ENCODE measurements at regions not wholly inside any gene's neighbourhood (a gene's known extent, or its start where the extent isn't known, plus 50 kb on each side); places are given as distances from the start of the nearest gene placed in this dataset.
A peak's percentile ranks its signal among the peaks of the same experiment; 100 is the strongest.

DNA sequence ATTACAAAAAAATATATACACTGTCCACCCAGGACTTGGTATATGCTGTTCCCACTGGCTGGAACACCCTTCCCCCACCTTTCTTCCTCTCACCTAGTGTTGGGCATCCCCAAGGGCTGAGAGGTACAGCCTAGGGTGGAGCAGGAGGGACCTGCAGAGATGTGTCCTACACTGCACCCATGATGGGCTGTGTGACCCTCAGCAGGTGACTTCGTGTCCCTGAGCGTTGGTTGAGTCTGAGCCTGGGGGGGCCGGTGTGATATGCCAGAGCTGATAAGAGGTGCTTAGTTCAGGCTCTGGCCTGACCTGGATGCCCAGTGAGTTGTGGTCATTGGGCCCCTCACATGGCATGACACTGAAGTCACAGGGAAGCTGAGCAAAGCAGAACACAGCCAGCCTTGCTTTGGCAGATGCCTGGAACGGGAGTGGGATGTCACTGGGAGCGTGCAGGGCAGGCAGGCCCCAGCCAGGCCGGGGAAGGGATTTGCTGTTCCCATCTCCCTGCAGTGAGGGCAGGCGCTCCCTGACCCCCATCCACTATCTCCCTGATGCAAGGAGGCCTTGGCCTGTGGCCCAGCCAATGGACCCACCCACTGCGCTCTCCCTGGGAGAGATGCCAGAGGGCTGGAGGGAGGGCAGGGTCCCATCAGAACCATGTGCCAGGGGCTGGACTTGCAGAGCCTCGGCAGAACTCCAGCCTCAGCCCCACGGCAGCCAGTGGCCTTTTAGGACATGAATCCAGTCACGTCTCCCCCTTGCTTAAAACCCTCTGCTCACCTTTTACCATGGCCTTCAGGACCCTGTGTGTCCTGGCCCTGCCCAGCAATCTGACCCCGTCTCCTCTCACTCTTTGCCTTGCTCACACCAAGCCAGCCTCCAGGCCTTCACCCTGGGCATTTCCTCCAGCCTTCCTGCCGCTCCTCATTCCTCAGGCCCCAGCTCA lies 138.9 kb downstream of the MN1 start:
- H3K27me3 ChIP-seq (replicated peaks in 1 of 4; ENCODE audit: control insufficient read depth in 3 of 4, extremely low read depth in 1 of 4, insufficient read depth in 3 of 4, low read length in 3 of 4), result no peaks in the 10 kb centered on the region
- H2BK15ac ChIP-seq (ENCODE audit: low read length), result peak overlapping the region; percentile 76; the same call in 1 of the 2 replicates
- H3K79me2 ChIP-seq (ENCODE audit: control insufficient read depth in 1 of 2, insufficient read depth in 2 of 2, low read length in 2 of 2), result no peaks in the 10 kb centered on the region
- no peak overlapping the region for H2BK120ac ChIP-seq (replicated peaks; ENCODE audit: low read depth, low read length)
- no peak overlapping the region for H3K23ac ChIP-seq (ENCODE audit: insufficient read length)
- ChIA-PET POLR2A (ENCODE audit: partially characterized antibody) (no interaction called here), CTCF (ENCODE audit: partially characterized antibody) (interaction anchor here (0.7 to 9.5 kb wide), 2 partner anchors 18 to 290 kb away, joined by 3 to 57 read pairs; no protein-coding TSS in a partner anchor)
- H3K18ac ChIP-seq (ENCODE audit: extremely low read depth, low read length), result peak overlapping the region; percentile 36; the same call in 1 of the 2 replicates
- no peaks in the 10 kb centered on the region for H3K36me3 ChIP-seq (ENCODE audit: control insufficient read depth in 2 of 4, insufficient read depth in 4 of 4, low read length in 3 of 4)
- H3K27ac ChIP-seq (ENCODE audit: low read depth, low read length), result no peak overlapping the region
- H3K79me1 ChIP-seq (ENCODE audit: low read depth, low read length), result no peaks in the 10 kb centered on the region; the same call in 1 of the 2 replicates
- H3K4me1 ChIP-seq (replicated peaks in 1 of 4; ENCODE audit: control insufficient read depth in 3 of 4, insufficient read depth in 4 of 4, low read length in 3 of 4), result peaks cover 0 to 6% (median 1%) of the 10 kb centered on the region in 4 experiments; a peak in 2 of 7 replicates
- peaks cover 0 to 5% of the 10 kb centered on the region in 2 experiments; a peak in 2 of 4 replicates for H3K9me3 ChIP-seq (ENCODE audit: insufficient read depth in 2 of 2, low read depth in 1 of 2, low read length in 1 of 2)
- H3K23me2 ChIP-seq (ENCODE audit: low read depth, low read length), result no peaks in the 10 kb centered on the region
- H2AK5ac ChIP-seq (ENCODE audit: low read depth, low read length), result peak overlapping the region; percentile 10; the same call in 1 of the 2 replicates
- H3K56ac ChIP-seq (replicated peaks; ENCODE audit: insufficient read length, low read depth, low read length), result no peak overlapping the region
- peak overlapping the region; percentile 95 for H3K4ac ChIP-seq (replicated peaks; ENCODE audit: insufficient read length, low read depth, low read length)
- peak overlapping the region; percentile 58; the same call in 1 of the 2 replicates for H4K8ac ChIP-seq (ENCODE audit: extremely low read depth, insufficient read depth, low read length)
- H2BK12ac ChIP-seq (ENCODE audit: low read depth, low read length), result no peak overlapping the region; the same call in 1 of the 2 replicates
- DNase-seq (ENCODE audit: low read depth in 1 of 2, low spot score in 2 of 2) (no peak), FAIRE-seq (no peak)
- no peak overlapping the region for H3K4me3 ChIP-seq (ENCODE audit: extremely low read depth in 1 of 4, insufficient read depth in 2 of 4, low read depth in 3 of 4, low read length in 4 of 4)
- H3K14ac ChIP-seq (ENCODE audit: insufficient read length), result no peak overlapping the region
- H4K20me1 ChIP-seq (replicated peaks in 1 of 2; ENCODE audit: control insufficient read depth in 1 of 2, insufficient read depth in 2 of 2, low read length in 2 of 2), result no peaks in the 10 kb centered on the region
- peak overlapping the region; percentile 45 for H4K91ac ChIP-seq (replicated peaks; ENCODE audit: insufficient read length, low read length)
- no peak overlapping the region for H2AFZ ChIP-seq (ENCODE audit: low read length)
- no peak overlapping the region; the same call in 1 of the 2 replicates for H2BK20ac ChIP-seq (ENCODE audit: low read length)
- H3K9ac ChIP-seq (replicated peaks in 1 of 4; ENCODE audit: extremely low read depth in 1 of 4, low read depth in 3 of 4, low read length in 3 of 4), result no peak overlapping the region
- H4K5ac ChIP-seq (ENCODE audit: insufficient read length, low read depth, low read length), result no peak overlapping the region
- WGBS, 2 experiments (ENCODE audit: extremely low coverage in 1 of 2, insufficient coverage in 1 of 2, insufficient read length in 1 of 2, insufficient replicate concordance in 2 of 2, low coverage in 1 of 2, low lambda C conversion rate in 2 of 2, missing lambda C conversion rate in 1 of 2), result 82% methylated on average over 13 of the region's 13 CpGs; no CpG with 5 or more reads in 1 of the 2 experiments
- H3K4me2 ChIP-seq (ENCODE audit: insufficient read depth in 1 of 2, low read depth in 2 of 2, low read length in 2 of 2), result no peak overlapping the region
- no peak overlapping the region for H2BK5ac ChIP-seq (ENCODE audit: low read depth, low read length)
- TF ChIP-seq JUND (IDR thresholded peaks at IDR 0.05; ENCODE audit: low read length) (no peak), RFX5 (IDR thresholded peaks at IDR 0.05; ENCODE audit: borderline replicate concordance, low read depth, low read length) (no peak), CEBPB (IDR thresholded peaks at IDR 0.05; ENCODE audit: low read depth, low read length) (no peak), CHD2 (IDR thresholded peaks at IDR 0.05; ENCODE audit: low read length) (no peak), RAD21 (IDR thresholded peaks at IDR 0.05 in 1 of 2, conservative IDR thresholded peaks at IDR 0.05 in 1 of 2; ENCODE audit: low read depth in 2 of 2, low read length in 2 of 2) (no peak), HDAC2 (IDR thresholded peaks at IDR 0.05; ENCODE audit: borderline replicate concordance in 1 of 2, low read depth in 2 of 2, low read length in 2 of 2) (no peak), CTBP2 (IDR thresholded peaks at IDR 0.05; ENCODE audit: borderline replicate concordance, insufficient read depth, insufficient read length, low read length) (no peak), CREB1 (IDR thresholded peaks at IDR 0.05) (no peak), ZNF274 (IDR thresholded peaks at IDR 0.05; ENCODE audit: borderline replicate concordance, extremely low read depth, low read length) (no peak), POLR2A (IDR thresholded peaks at IDR 0.05; ENCODE audit: control extremely low read depth in 1 of 2, low read depth in 2 of 2, low read length in 2 of 2) (no peak), SRF (IDR thresholded peaks at IDR 0.05; ENCODE audit: low read depth, low read length) (no peak), NRF1 (IDR thresholded peaks at IDR 0.05; ENCODE audit: low read depth, low read length) (no peak)

All from H1 (cell line).